ENCODE measurements at regions not wholly inside any gene's neighbourhood (a gene's known extent, or its start where the extent isn't known, plus 50 kb on each side); places are given as distances from the start of the nearest gene placed in this dataset.

GRCh38 chr3:10557781-10558373 lies 52.5 kb upstream of the ATP2B2 start:
- no peak for TF ChIP-seq CTCF (IDR thresholded peaks at IDR 0.05 in 8 of 11, conservative IDR thresholded peaks at IDR 0.05 in 3 of 11)
- no peak for TF ChIP-seq POLR2AphosphoS5 (IDR thresholded peaks at IDR 0.05)
